EH (cell line): ENCODE measurements at regions not wholly inside any gene's neighbourhood (a gene's known extent, or its start where the extent isn't known, plus 50 kb on each side); places are given as distances from the start of the nearest gene placed in this dataset.
"Not testable (repeated sequence)": the region's sequence is repeated elsewhere in the genome, so short reads cannot be mapped to it uniquely, and the experiment has no call there.

Source experiments
- DNase-seq: peaks from one replicate; pipeline ENCODE4 v3.0.0-alpha.2; 2015; ENCODE audit warnings: low read depth

DNA sequence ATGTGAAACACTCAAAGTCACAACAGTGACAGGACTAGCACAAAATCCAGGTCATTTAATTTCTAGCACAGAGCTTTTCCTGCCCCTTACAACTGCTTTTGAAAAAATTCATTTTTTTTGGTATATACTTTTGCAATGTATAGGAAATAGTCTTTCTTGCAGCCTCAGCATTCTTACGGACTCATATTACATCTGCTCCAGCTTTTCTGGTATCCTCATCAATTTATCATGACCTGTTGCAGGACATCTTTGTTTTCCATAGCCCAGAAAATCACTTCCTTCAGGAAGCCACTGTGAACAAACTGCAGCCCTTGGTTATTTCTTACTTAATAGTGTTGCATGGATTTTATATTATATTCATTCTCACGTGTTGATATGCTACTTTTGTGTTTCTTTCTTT is 347.9 kb upstream of the MTPN start:
- DNase-seq, result no peak

- DNase-seq, result no peak
Measured at GRCh38 chr7:136324073-136324704, 347.0 kb upstream of the MTPN start.

DNA sequence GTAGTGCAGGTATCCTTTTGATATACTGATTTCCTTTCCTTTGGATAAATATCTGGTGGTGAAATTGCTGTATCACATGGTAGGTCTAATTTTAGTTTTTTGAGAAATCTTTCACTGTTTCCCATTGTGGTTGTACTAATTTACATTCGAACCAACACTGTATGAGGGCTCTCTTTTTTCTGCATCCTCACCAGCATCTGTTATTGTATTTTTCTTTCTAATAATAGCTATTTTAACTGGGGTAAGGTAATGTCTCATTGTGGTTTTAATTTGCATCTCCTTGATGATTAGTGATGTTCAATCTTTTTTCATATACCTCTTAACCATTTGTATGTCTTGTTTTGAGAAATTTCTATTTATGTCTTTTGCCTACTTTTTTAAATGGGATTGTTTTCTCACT is 335.4 kb upstream of the MTPN start:
- DNase-seq, result no peak

DNA sequence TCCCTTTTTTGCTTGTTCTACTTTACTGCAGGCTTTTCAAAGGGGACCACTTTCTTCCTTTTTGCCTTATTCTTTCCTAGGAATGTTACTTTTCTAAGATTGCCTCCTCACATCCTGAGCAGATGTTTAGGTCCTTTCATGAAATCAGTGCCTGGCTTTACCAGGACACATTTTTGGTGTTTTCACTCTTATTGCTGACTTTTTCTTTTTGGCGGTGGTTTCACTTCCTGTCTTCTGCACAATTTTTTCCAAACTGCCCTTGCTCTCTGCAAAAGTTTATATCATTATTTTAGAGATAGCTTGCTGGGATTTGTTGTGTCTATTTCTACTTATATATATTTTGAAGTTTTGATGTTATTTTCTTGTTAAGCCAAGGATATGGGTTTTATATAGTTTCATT is 332.2 kb upstream of the MTPN start:
- DNase-seq, result no peak

DNA sequence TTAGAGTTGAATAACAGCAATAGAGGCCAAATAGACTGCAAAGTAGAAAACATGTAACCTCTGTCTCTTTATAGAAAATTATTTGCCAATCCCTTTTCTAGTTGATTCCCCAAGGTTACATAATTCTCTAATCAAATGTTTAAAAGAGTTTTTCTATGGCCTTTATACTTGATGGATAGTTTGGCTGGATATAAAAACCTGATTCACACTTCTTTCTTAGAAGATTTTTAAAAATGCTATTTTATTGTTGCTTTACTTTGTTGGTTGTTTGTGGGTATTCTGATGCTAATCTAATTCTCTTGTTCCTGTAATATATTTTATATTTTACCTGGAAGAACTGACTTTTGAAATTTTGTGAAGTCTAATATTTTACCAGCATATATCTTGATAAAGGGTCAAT is 331.1 kb upstream of the MTPN start:
- DNase-seq, result no peak

GRCh38 chr7:136303162-136303561 is 326.0 kb upstream of the MTPN start:
- DNase-seq, result no peak

DNA sequence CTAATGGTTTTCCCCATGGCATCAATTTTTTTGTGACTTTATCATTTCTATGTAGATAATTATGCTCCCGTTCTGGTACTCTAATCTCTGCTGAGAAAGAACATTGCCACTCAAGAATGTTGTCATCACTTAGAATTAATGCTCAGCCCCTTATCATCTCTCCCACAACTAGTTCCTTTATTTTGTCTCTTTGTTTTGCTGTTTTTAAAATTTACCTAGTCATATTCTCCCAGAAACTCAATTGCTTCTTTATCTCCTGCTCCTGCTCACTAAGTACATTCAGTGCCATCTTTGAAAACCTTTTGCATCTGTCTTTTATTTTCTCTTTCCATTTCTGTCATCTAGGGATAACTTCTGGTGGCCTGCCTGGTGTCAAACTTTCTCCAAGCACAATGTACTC is 324.9 kb upstream of the MTPN start:
- no peak for DNase-seq

GRCh38 chr7:136294977-136295376 is 317.8 kb upstream of the MTPN start:
- DNase-seq, result no peak

DNA sequence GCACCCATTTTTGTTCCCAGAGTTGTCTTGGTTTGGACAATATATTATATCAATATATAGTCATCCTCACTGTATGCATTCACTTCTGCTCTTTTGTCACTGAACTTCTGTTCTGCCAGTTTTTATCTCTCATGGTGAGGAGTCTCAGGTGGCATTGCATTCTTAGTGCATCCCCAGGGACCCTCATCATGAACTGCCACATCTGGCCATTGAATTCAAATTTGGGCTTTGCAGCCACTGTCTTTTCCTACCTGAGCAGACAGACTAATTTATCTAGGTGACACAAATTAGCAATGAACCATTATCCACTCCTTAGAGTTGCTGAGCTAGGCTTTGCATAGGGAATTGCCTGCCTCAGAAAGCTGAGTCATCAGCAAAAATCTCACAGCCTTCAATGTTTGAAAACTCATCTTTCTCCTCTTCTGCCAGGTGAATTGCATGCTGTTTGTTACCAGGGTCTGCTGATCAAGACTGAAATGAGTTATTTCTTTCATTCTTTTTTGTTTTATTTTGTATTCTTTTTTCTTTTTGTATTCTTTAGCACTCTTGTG is 316.8 kb upstream of the MTPN start:
- no peak for DNase-seq

DNA sequence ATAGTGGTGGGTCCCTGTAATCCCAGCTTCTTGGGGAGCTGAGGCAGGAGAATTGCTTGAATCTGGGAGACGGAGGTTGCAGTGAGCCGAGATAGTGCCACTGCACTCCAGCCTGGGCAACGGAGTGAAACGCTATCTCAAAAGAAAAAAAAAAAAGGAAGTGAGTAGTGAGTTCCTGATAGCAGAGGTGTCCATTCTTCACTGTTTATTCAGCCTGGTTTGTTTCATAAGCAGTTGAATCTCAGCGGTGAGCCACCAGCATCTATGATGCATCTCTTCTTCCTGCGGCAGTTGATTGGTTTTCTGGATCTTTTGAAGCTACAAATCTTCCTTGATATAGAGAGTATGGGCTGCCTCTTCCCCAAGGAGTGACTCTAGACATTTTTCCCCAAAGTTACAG is 316.1 kb upstream of the MTPN start:
- no peak for DNase-seq

- no peak for DNase-seq
Measured at GRCh38 chr7:136292365-136292764, 315.2 kb upstream of the MTPN start.

DNA sequence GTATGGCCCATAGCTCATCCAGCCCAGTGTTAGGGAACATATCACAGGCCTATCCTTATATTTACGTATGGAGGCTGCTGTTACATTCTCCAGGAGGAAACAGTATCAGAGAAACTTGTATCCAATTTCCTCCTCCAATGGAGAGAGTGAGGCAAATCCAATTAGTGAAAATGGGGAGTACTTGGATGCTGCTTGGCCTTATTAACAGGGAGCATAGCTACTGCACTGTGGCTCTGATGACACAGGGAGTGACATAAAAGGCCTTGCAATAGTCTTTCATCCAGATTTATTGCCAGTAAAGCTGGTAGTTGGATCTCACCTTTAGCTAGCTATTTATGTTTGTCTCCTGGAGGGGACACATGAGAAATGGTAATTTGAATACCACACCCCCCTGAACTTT is 313.2 kb upstream of the MTPN start:
- DNase-seq, result no peak

DNA sequence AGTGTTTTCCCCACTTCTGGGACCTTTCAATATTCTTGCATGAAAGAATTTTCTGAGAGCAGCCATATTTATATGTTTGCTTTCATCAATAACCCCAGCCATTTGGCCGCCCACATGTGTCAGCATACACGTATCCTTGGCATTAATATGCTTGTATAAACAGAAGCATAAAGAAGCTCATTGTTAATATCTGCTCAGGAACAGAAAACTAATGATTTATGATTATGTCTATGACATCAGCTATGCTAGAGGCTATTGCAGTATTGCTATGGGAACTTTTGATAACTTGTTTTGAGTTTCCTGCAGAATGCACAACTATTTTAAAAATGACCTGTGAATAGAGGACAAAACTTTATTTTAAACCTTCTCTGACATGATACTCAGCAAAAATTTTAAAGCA is 300.9 kb upstream of the MTPN start:
- no peak for DNase-seq

GRCh38 chr7:136275794-136276193 is 298.6 kb upstream of the MTPN start:
- DNase-seq, result no peak

DNA sequence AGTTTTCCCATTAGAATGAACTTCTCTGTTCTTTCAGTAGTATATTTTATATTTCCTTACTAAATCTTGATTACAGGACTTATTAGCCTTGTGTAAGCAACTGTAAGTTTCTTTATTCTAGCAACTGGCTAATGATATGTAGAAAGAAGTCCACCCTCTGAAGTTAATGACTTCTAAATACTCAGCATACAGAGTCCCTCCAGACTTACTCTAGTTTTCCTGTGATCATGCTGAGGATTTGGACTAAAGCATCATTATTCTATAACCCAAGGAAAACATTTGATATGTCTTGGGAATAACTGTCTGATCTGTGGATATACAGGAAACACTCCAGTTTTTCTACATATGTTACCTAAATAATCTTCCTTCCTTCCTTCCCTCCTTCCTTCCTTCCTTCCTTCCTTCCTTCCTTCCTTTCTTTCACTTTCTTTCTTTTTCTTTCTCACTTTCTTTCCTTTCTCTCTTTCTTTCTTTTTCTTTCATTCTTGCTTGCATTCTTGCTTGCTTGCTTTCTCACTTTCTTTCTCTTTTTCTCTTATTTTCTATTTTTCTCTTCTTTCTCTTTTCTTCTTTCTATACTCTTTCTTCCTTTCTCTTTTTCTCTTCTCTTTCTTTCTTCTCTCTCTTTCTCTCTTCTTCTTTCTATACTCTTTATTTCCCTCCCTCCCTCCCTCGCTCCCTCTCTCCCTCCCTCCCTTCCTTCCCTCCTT is 297.6 kb upstream of the MTPN start:
- no peak for DNase-seq

- DNase-seq, result no peak
Measured at GRCh38 chr7:136272934-136273333, 295.8 kb upstream of the MTPN start.

GRCh38 chr7:136267822-136268221 is 290.7 kb upstream of the MTPN start:
- no peak for DNase-seq

- DNase-seq, result no peak
Measured at GRCh38 chr7:136266457-136266856, 289.3 kb upstream of the MTPN start.

- DNase-seq, result not testable (repeated sequence)
Measured at GRCh38 chr7:136264304-136264703, 287.1 kb upstream of the MTPN start.

DNA sequence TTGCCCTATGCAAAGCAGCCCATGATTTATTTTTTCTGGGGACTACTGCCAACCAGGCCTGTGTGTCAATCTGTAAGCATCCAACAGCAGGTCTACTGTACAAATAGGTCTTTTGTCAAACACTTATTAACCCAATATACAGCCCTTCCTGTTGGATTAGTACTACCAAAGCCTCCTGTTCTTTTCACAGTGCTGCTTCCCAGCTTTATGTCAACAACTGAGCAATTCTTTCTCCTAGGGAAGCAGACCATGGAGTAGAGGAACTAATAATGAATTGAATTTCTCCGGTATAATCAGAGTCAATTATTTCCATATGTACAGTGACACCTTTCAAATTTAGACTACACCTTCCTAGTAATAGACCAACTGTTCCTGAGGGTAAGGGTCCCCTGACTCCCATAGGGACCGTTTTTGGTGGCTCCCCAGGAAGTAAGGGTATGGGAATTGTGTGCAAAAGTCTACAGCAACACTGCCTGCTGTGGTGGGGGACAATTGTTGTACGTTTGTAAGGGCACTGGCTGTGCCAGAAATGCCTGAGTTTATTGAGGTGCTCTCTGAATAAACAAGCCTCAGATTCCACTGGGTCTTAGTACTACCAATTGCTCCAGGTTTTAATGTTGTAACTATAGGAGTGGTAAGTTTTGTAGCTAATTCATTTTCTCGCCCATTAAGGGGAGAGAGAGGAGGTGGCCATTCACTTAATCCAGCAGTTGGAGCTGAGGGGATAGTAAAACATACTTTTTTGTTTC is 286.1 kb upstream of the MTPN start:
- DNase-seq, result not testable (repeated sequence)

GRCh38 chr7:136260591-136260990 is 283.4 kb upstream of the MTPN start:
- DNase-seq, result not testable (repeated sequence)

GRCh38 chr7:136259074-136259473 is 281.9 kb upstream of the MTPN start:
- no peak for DNase-seq

DNA sequence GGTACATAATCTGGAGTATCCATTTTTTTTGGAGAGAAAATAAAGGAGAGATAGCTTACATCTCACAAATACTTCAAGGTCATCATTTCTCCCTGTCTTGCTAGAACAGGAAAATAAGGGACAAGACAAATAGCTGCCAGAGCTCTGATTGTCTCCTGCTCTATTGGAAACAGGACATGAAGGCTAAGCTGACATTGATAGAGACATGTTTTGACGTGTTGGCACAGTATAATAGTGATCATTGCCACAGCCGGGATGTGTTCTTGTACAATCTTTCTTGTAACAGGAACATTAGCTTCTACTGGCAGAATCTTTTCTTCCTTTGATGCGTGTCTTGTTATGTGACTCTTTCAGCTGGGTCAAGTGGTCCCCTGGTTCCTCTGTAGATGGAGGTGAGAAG is 279.3 kb upstream of the MTPN start:
- DNase-seq, result no peak
